Kidney epithelial cell (primary cell): ENCODE measurements at regions not wholly inside any gene's neighbourhood (a gene's known extent, or its start where the extent isn't known, plus 50 kb on each side); places are given as distances from the start of the nearest gene placed in this dataset.

Source experiments
- DNase-seq: peaks from one replicate; pipeline ENCODE4 v3.0.0-alpha.2; 2010; ENCODE audit warnings: low read depth
- H3K27me3 ChIP-seq: 2 replicates; pipeline ENCODE4 v1.6.0; 2011; ENCODE audit warnings: low read length; ENCODE audit not compliant: control insufficient read depth, insufficient read depth
- H3K36me3 ChIP-seq: 2 replicates; pipeline ENCODE4 v1.5.1; 2011; ENCODE audit warnings: low read length; ENCODE audit not compliant: control insufficient read depth, insufficient read depth
- H3K4me3 ChIP-seq: 2 replicates; pipeline ENCODE4 v1.5.1; 2011; ENCODE audit warnings: low read depth, mild to moderate bottlenecking, control low read depth, low read length
- TF ChIP-seq, protein P1 (sequence below): IDR thresholded peaks from 2 replicates; pipeline ENCODE4 v1.5.1; 2011; ENCODE audit warnings: mild to moderate bottlenecking, moderate library complexity, low read length, control low read depth, inconsistent platforms; ENCODE audit not compliant: insufficient read depth, poor library complexity, severe bottlenecking

- TF ChIP-seq, protein P1, sequence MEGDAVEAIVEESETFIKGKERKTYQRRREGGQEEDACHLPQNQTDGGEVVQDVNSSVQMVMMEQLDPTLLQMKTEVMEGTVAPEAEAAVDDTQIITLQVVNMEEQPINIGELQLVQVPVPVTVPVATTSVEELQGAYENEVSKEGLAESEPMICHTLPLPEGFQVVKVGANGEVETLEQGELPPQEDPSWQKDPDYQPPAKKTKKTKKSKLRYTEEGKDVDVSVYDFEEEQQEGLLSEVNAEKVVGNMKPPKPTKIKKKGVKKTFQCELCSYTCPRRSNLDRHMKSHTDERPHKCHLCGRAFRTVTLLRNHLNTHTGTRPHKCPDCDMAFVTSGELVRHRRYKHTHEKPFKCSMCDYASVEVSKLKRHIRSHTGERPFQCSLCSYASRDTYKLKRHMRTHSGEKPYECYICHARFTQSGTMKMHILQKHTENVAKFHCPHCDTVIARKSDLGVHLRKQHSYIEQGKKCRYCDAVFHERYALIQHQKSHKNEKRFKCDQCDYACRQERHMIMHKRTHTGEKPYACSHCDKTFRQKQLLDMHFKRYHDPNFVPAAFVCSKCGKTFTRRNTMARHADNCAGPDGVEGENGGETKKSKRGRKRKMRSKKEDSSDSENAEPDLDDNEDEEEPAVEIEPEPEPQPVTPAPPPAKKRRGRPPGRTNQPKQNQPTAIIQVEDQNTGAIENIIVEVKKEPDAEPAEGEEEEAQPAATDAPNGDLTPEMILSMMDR, result peak; percentile 33
- no peak for DNase-seq
- Histone ChIP-seq H3K36me3 (no peaks in the 10 kb centered on the region), H3K4me3 (no peak overlapping the region), H3K27me3 (no peaks in the 10 kb centered on the region)
Observed at GRCh38 chrX:137194164-137194563, 160.4 kb upstream of the GPR101 start.

GRCh38 chrX:137187540-137187939 lies 153.7 kb upstream of the GPR101 start:
- DNase-seq, result no peak
- H3K36me3 ChIP-seq, result no peaks in the 10 kb centered on the region
- no peaks in the 10 kb centered on the region for H3K27me3 ChIP-seq
- no peak overlapping the region for H3K4me3 ChIP-seq
- TF ChIP-seq, protein P1, result no peak

DNA sequence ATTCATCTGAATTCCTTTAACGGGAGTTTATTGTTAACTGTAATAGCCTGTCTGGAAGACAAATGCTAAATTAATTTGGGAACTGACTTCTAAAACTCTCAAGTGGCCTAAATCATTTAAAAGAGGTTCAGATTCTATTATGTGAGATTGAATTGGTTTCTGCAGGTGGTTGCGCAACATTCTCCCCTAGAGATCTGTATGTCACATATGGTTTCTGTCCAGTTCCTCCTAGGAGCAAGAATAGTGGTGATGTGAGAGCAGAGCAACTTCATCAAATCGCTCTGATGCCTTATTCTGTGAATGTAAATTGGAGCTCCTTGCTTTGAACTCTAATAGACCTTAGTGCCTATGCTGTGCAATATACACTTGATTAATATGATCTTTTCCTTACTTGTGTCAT lies 144.6 kb upstream of the GPR101 start:
- DNase-seq, result no peak
- Histone ChIP-seq H3K27me3 (no peaks in the 10 kb centered on the region), H3K36me3 (no peaks in the 10 kb centered on the region), H3K4me3 (no peak overlapping the region)
- TF ChIP-seq, protein P1, result no peak

- no peak overlapping the region for H3K4me3 ChIP-seq
- DNase-seq, result no peak
- H3K36me3 ChIP-seq, result no peaks in the 10 kb centered on the region
- H3K27me3 ChIP-seq, result no peaks in the 10 kb centered on the region
- TF ChIP-seq, protein P1, result no peak
Observed at GRCh38 chrX:137172317-137172948, 138.6 kb upstream of the GPR101 start.

- Histone ChIP-seq H3K36me3 (no peaks in the 10 kb centered on the region), H3K4me3 (no peak overlapping the region), H3K27me3 (no peaks in the 10 kb centered on the region)
- TF ChIP-seq, protein P1, result no peak
- DNase-seq, result no peak
Observed at GRCh38 chrX:137171626-137172025, 137.8 kb upstream of the GPR101 start.

- TF ChIP-seq, protein P1, result peak; percentile 18
- Histone ChIP-seq H3K36me3 (no peaks in the 10 kb centered on the region), H3K27me3 (no peaks in the 10 kb centered on the region), H3K4me3 (no peak overlapping the region)
- DNase-seq, result no peak
Observed at GRCh38 chrX:137166591-137166990, 132.8 kb upstream of the GPR101 start.
